ENCODE measurements at regions not wholly inside any gene's neighbourhood (a gene's known extent, or its start where the extent isn't known, plus 50 kb on each side); places are given as distances from the start of the nearest gene placed in this dataset.
A peak's percentile ranks its signal among the peaks of the same experiment; 100 is the strongest.

DNA sequence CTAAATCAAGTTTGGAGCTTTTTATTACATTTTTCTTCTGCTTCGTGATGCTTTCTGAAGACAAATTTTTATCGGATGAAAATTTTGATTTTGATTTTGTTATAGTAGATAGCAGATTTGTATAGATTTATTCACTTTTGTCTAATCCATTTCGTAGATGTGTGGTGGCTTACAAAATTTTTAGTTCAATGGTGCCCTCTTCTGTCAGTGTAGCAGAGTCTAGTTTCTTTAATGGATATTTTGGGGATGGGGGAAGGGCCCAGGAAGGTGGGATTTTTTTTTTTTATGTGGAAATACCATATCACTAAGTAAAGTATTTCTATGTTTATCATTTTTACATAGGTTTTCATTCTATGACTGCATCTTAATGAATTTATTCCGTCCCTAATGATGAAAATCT lies 259.9 kb upstream of the TARS1 start:
- Mint-ChIP-seq H3K36me3 (ENCODE audit: insufficient read depth, unreplicated experiment) (no peaks in the 10 kb centered on the region), H3K4me3 (ENCODE audit: unreplicated experiment) (no peak overlapping the region), H3K27me3 (ENCODE audit: insufficient read depth, unreplicated experiment) (no peaks in the 10 kb centered on the region), H3K9me3 (ENCODE audit: unreplicated experiment) (no peaks in the 10 kb centered on the region), H3K27ac (ENCODE audit: low read depth, unreplicated experiment) (peak overlapping the region; percentile 31), H3K4me1 (ENCODE audit: insufficient read depth, unreplicated experiment) (no peaks in the 10 kb centered on the region)
- peak; percentile 56 for DNase-seq (ENCODE audit: unreplicated experiment)
- POLR2A ChIA-PET: interaction anchor here (0.8 to 1.5 kb wide), 2 partner anchors 119 to 553 kb away, joined by 3 to 5 read pairs; no protein-coding TSS in a partner anchor
- intact Hi-C loops (cut with micrococcal nuclease): loop anchor here (1.0 to 10.0 kb wide), 7 partner anchors 119 to 692 kb away; no protein-coding TSS in a partner anchor
- CTCF ChIA-PET: interaction anchor here (0.6 to 2.9 kb wide), 14 partner anchors 9 to 490 kb away, joined by 3 to 17 read pairs (median 4); no protein-coding TSS in a partner anchor
- TF ChIP-seq, protein P1, sequence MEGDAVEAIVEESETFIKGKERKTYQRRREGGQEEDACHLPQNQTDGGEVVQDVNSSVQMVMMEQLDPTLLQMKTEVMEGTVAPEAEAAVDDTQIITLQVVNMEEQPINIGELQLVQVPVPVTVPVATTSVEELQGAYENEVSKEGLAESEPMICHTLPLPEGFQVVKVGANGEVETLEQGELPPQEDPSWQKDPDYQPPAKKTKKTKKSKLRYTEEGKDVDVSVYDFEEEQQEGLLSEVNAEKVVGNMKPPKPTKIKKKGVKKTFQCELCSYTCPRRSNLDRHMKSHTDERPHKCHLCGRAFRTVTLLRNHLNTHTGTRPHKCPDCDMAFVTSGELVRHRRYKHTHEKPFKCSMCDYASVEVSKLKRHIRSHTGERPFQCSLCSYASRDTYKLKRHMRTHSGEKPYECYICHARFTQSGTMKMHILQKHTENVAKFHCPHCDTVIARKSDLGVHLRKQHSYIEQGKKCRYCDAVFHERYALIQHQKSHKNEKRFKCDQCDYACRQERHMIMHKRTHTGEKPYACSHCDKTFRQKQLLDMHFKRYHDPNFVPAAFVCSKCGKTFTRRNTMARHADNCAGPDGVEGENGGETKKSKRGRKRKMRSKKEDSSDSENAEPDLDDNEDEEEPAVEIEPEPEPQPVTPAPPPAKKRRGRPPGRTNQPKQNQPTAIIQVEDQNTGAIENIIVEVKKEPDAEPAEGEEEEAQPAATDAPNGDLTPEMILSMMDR (IDR thresholded peaks at IDR 0.05; ENCODE audit: unreplicated experiment): peak; percentile 68
- no TSS peak for BruUV-seq (replicated peaks)

DNA sequence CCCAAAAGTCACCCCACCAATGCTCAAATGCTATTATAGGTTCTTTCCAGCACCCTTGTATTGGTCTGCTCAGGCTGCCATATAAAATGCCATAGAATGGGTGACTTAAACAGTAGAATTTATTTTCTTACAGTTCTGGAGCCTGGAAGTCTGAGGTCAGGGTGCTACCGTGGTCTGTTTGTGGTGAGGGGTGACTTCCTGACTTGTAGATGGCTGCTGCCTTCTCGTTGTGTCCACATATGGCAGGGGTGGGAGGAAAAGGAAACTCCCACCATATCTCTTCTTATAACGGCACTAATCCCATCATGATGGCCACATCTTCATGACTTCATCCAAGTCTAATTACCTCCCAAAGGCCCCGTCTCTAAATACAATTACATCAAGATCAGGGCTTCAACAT lies 257.8 kb upstream of the TARS1 start:
- Mint-ChIP-seq H3K27ac (ENCODE audit: low read depth, unreplicated experiment) (no peak overlapping the region), H3K36me3 (ENCODE audit: insufficient read depth, unreplicated experiment) (no peaks in the 10 kb centered on the region), H3K9me3 (ENCODE audit: unreplicated experiment) (no peaks in the 10 kb centered on the region)

DNA sequence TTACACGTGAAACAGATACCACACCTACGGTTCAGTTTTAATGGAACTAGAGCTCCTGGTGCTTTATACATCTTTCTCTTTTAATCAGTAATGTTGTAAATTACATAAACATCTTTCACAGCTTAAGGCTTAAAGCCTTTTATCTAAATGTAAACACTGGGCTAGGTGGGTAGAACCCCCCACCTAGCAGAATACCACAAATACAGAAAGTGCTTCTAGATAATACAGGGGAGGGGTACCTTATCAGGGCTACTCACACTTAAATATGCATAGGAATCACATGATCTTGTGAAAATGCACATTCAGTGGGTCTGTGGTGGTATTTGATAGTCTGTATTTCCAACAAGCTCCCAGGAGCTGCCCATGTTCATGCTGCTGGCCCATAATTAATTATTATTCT lies 256.4 kb upstream of the TARS1 start:
- no peaks in the 10 kb centered on the region for H3K36me3 Mint-ChIP-seq (ENCODE audit: insufficient read depth, unreplicated experiment)
- H3K27ac Mint-ChIP-seq (ENCODE audit: low read depth, unreplicated experiment): no peak overlapping the region
- TF ChIP-seq, protein P1 (IDR thresholded peaks at IDR 0.05; ENCODE audit: unreplicated experiment): no peak
- H3K4me1 Mint-ChIP-seq (ENCODE audit: insufficient read depth, unreplicated experiment): no peaks in the 10 kb centered on the region
- peaks cover 7% of the 10 kb centered on the region for H3K9me3 Mint-ChIP-seq (ENCODE audit: unreplicated experiment)
- ChIA-PET POLR2A (no interaction called here), CTCF (interaction anchor here (0.5 to 1.0 kb wide), 2 partner anchors 12 to 56 kb away, joined by 3 to 4 read pairs; no protein-coding TSS in a partner anchor)
- H3K27me3 Mint-ChIP-seq (ENCODE audit: insufficient read depth, unreplicated experiment): no peaks in the 10 kb centered on the region
- H3K4me3 Mint-ChIP-seq (ENCODE audit: unreplicated experiment): no peak overlapping the region
- intact Hi-C loops (cut with micrococcal nuclease): loop anchor here (10.0 kb wide), 1 partner anchor 570 kb away; no protein-coding TSS in a partner anchor
- BruUV-seq (replicated peaks): no TSS peak
- no peak for DNase-seq (ENCODE audit: unreplicated experiment)

More for the DNA sequence above, 257.8 kb upstream of the TARS1 start:
- no peak overlapping the region for H3K4me3 Mint-ChIP-seq (ENCODE audit: unreplicated experiment)
- DNase-seq (ENCODE audit: unreplicated experiment): no peak
- H3K27me3 Mint-ChIP-seq (ENCODE audit: insufficient read depth, unreplicated experiment): no peaks in the 10 kb centered on the region
- TF ChIP-seq, protein P1 (IDR thresholded peaks at IDR 0.05; ENCODE audit: unreplicated experiment): no peak
- ChIA-PET POLR2A (no interaction called here), CTCF (interaction anchor here (0.9 to 2.9 kb wide), 6 partner anchors 9 to 693 kb away, joined by 3 to 13 read pairs (median 5); no protein-coding TSS in a partner anchor)
- H3K4me1 Mint-ChIP-seq (ENCODE audit: insufficient read depth, unreplicated experiment): no peaks in the 10 kb centered on the region
- no TSS peak for BruUV-seq (replicated peaks)
- intact Hi-C loops (cut with micrococcal nuclease): loop anchor here (10.0 kb wide), 1 partner anchor 568 kb away; no protein-coding TSS in a partner anchor

DNA sequence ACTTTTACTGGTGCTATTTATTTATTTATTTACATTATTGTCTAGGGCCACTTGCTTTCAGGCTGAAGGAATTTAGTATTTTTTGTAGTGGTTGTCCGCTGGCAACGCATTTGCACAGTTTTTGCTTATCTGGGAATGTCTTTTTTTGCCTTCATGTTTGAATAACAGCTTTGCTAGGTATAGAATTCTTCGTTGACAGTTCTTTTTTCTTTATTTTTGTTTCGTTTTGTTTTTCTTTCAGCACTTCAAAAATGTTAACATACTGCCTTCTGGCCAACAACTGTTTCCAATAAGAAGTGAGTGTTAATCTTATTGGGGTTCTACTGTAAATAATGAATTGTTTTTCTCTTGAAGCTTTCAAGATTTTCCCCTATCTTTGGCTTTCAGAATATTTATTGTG lies 252.7 kb upstream of the TARS1 start:
- CTCF ChIA-PET: no interaction called here
- TF ChIP-seq, protein P1 (IDR thresholded peaks at IDR 0.05; ENCODE audit: unreplicated experiment): no peak
- Mint-ChIP-seq H3K36me3 (ENCODE audit: insufficient read depth, unreplicated experiment) (no peaks in the 10 kb centered on the region), H3K9me3 (ENCODE audit: unreplicated experiment) (peaks cover 7% of the 10 kb centered on the region), H3K4me3 (ENCODE audit: unreplicated experiment) (no peak overlapping the region), H3K27me3 (ENCODE audit: insufficient read depth, unreplicated experiment) (no peaks in the 10 kb centered on the region), H3K4me1 (ENCODE audit: insufficient read depth, unreplicated experiment) (no peaks in the 10 kb centered on the region), H3K27ac (ENCODE audit: low read depth, unreplicated experiment) (no peak overlapping the region)
- BruUV-seq (replicated peaks): no TSS peak
- no peak for DNase-seq (ENCODE audit: unreplicated experiment)
- intact Hi-C loops (cut with micrococcal nuclease): loop anchor here (10.0 kb wide), 1 partner anchor 573 kb away; no protein-coding TSS in a partner anchor
- POLR2A ChIA-PET: interaction anchor here (0.5 to 1.0 kb wide), 3 partner anchors 17 to 1459 kb away, joined by 3 to 4 read pairs (median 4); no protein-coding TSS in a partner anchor
